MM.1S (cell line): ENCODE measurements at regions not wholly inside any gene's neighbourhood (a gene's known extent, or its start where the extent isn't known, plus 50 kb on each side); places are given as distances from the start of the nearest gene placed in this dataset.
"Not testable (repeated sequence)": the region's sequence is repeated elsewhere in the genome, so short reads cannot be mapped to it uniquely, and the experiment has no call there.

ENCODE experiments used
- DNase-seq: peaks from one replicate; pipeline ENCODE4 v3.0.0-alpha.2; 2015
- H2AFZ ChIP-seq: fragments of 300-600 bp; sonication (generic); 2 replicates; pipeline ENCODE4 v1.6.0; 2016; ENCODE audit warnings: antibody characterized with exemption, low read length
- H3F3A ChIP-seq: fragments of 300-600 bp; sonication (generic); 2 replicates; pipeline ENCODE4 v1.6.1; 2016; ENCODE audit warnings: mild to moderate bottlenecking, antibody characterized with exemption, low read length, moderate library complexity, mixed read lengths; ENCODE audit not compliant: insufficient read depth
- H3K27ac ChIP-seq: fragments of 300-600 bp; sonication (generic); 2 replicates; pipeline ENCODE4 v1.5.1; 2016; ENCODE audit warnings: mild to moderate bottlenecking, low read length
- H3K27me3 ChIP-seq: fragments of 300-600 bp; sonication (generic); replicated peaks from 2 replicates; pipeline ENCODE4 v1.6.0; 2016; ENCODE audit warnings: low read length; ENCODE audit not compliant: insufficient read depth
- H3K36me3 ChIP-seq: fragments of 300-600 bp; sonication (generic); replicated peaks from 2 replicates; pipeline ENCODE4 v1.6.1; 2016; ENCODE audit warnings: mild to moderate bottlenecking, low read length, mixed read lengths; ENCODE audit not compliant: insufficient read depth
- H3K4me1 ChIP-seq: fragments of 300-600 bp; sonication (generic); 2 replicates; pipeline ENCODE4 v1.6.1; 2016; ENCODE audit warnings: low read length, mixed read lengths
- H3K4me2 ChIP-seq: fragments of 300-600 bp; sonication (generic); 2 replicates; pipeline ENCODE4 v1.6.0; 2016; ENCODE audit warnings: low read depth, low read length
- H3K4me3 ChIP-seq: fragments of 300-600 bp; sonication (generic); 2 replicates; pipeline ENCODE4 v1.5.1; 2016; ENCODE audit warnings: low read length, mixed read lengths
- H3K79me2 ChIP-seq: fragments of 300-600 bp; sonication (generic); 2 replicates; pipeline ENCODE4 v1.6.1; 2016; ENCODE audit warnings: mixed run types, low read length, mixed read lengths
- H3K9ac ChIP-seq: fragments of 300-600 bp; sonication (generic); 2 replicates; pipeline ENCODE4 v1.6.1; 2016; ENCODE audit warnings: low read length, mixed read lengths
- H3K9me2 ChIP-seq: fragments of 300-600 bp; sonication (generic); replicated peaks from 2 replicates; pipeline ENCODE4 v1.6.1; 2016; ENCODE audit warnings: mild to moderate bottlenecking, low read length, mixed read lengths; ENCODE audit not compliant: insufficient read depth
- H3K9me3 ChIP-seq: fragments of 300-600 bp; sonication (generic); replicated peaks from 2 replicates; pipeline ENCODE4 v1.6.1; 2016; ENCODE audit warnings: mild to moderate bottlenecking, low read length, mixed read lengths; ENCODE audit not compliant: insufficient read depth
- H4K20me1 ChIP-seq: fragments of 300-600 bp; sonication (generic); 2 replicates; pipeline ENCODE4 v1.6.1; 2016; ENCODE audit warnings: mild to moderate bottlenecking, low read length, moderate library complexity, mixed read lengths; ENCODE audit not compliant: insufficient read depth
- CTCF ChIP-seq: fragments of 300-600 bp; sonication (generic); IDR thresholded peaks from 2 replicates; pipeline ENCODE4 v1.5.1; 2016; ENCODE audit warnings: antibody characterized with exemption, low read length, mixed read lengths
- EZH2 ChIP-seq: fragments of 300-600 bp; sonication (generic); optimal IDR thresholded peaks from 2 replicates; pipeline ENCODE3; 2017; ENCODE audit warnings: low read depth, mild to moderate bottlenecking, antibody characterized with exemption, low read length, mixed read lengths
- EZH2phosphoT487 ChIP-seq: fragments of 300-600 bp; sonication (generic); IDR thresholded peaks from 2 replicates; pipeline ENCODE4 v1.6.1; 2018; ENCODE audit warnings: antibody characterized with exemption, low read length

GRCh38 chr4:128758314-128758922, 51.1 kb upstream of the JADE1 start:
- H3K79me2 ChIP-seq = no peaks in the 10 kb centered on the region
- no peak overlapping the region for H3K4me3 ChIP-seq
- H3K4me2 ChIP-seq = no peak overlapping the region
- no peaks in the 10 kb centered on the region for H3K9me2 ChIP-seq
- no peak overlapping the region for H3K27ac ChIP-seq
- H3K4me1 ChIP-seq = peaks cover 13% of the 10 kb centered on the region
- H2AFZ ChIP-seq = peak overlapping the region; percentile 66; the same call in 1 of the 2 replicates
- no peaks in the 10 kb centered on the region for H3K27me3 ChIP-seq
- no peak for DNase-seq
- no peaks in the 10 kb centered on the region for H4K20me1 ChIP-seq
- H3K36me3 ChIP-seq = no peaks in the 10 kb centered on the region
- H3K9me3 ChIP-seq = no peaks in the 10 kb centered on the region
- no peak for TF ChIP-seq EZH2phosphoT487
- TF ChIP-seq EZH2 = no peak
- no peak for TF ChIP-seq CTCF
- H3K9ac ChIP-seq = no peak overlapping the region
- H3F3A ChIP-seq = peaks cover 5% of the 10 kb centered on the region; the same call in 1 of the 2 replicates

GRCh38 chr4:128757712-128758111, 51.8 kb upstream of the JADE1 start:
- H3K9me3 ChIP-seq = no peaks in the 10 kb centered on the region
- peak; percentile 71 for DNase-seq
- peaks cover 5% of the 10 kb centered on the region; the same call in 1 of the 2 replicates for H3F3A ChIP-seq
- H3K27me3 ChIP-seq = no peaks in the 10 kb centered on the region
- no peaks in the 10 kb centered on the region for H3K79me2 ChIP-seq
- H4K20me1 ChIP-seq = no peaks in the 10 kb centered on the region
- no peaks in the 10 kb centered on the region for H3K9me2 ChIP-seq
- peak overlapping the region; percentile 27; the same call in 1 of the 2 replicates for H3K27ac ChIP-seq
- no peak overlapping the region for H3K9ac ChIP-seq
- peak overlapping the region; percentile 5; the same call in 1 of the 2 replicates for H3K4me3 ChIP-seq
- H3K36me3 ChIP-seq = no peaks in the 10 kb centered on the region
- TF ChIP-seq EZH2 (no peak), EZH2phosphoT487 (no peak), CTCF (no peak)
- H2AFZ ChIP-seq = peak overlapping the region; percentile 66
- H3K4me1 ChIP-seq = peaks cover 13% of the 10 kb centered on the region
- H3K4me2 ChIP-seq = peak overlapping the region; percentile 38; the same call in 1 of the 2 replicates

GRCh38 chr4:128751354-128751753, 58.1 kb upstream of the JADE1 start:
- Histone ChIP-seq H3K27me3 (no peaks in the 10 kb centered on the region), H4K20me1 (no peaks in the 10 kb centered on the region), H3K9me2 (no peaks in the 10 kb centered on the region), H2AFZ (no peak overlapping the region), H3K79me2 (no peaks in the 10 kb centered on the region), H3K4me2 (no peak overlapping the region), H3F3A (no peaks in the 10 kb centered on the region), H3K36me3 (no peaks in the 10 kb centered on the region), H3K9ac (no peak overlapping the region), H3K4me3 (no peak overlapping the region), H3K9me3 (no peaks in the 10 kb centered on the region), H3K4me1 (no peaks in the 10 kb centered on the region), H3K27ac (no peak overlapping the region)
- TF ChIP-seq EZH2phosphoT487 (no peak), CTCF (no peak), EZH2 (no peak)
- no peak for DNase-seq

GRCh38 chr4:128741748-128742147, 67.8 kb upstream of the JADE1 start:
- H3K4me2 ChIP-seq, H3K27ac ChIP-seq, H3K27me3 ChIP-seq, H3K79me2 ChIP-seq, DNase-seq, H3K4me3 ChIP-seq, H3K9ac ChIP-seq, H3K9me2 ChIP-seq, H4K20me1 ChIP-seq, H3K4me1 ChIP-seq, H3K9me3 ChIP-seq, H3F3A ChIP-seq, H2AFZ ChIP-seq, H3K36me3 ChIP-seq: not testable (repeated sequence)
